PC-9 (cell line): ENCODE measurements at regions not wholly inside any gene's neighbourhood (a gene's known extent, or its start where the extent isn't known, plus 50 kb on each side); places are given as distances from the start of the nearest gene placed in this dataset.

ENCODE experiments used
- CTCF ChIP-seq: fragments of 200-600 bp; sonication (generic); conservative IDR thresholded peaks from 2 replicates; pipeline ENCODE4 v1.6.1; 2017; ENCODE audit warnings: mixed run types, antibody characterized with exemption, mild to moderate bottlenecking, moderate library complexity
- EZH2 ChIP-seq: fragments of 200-600 bp; sonication (generic); IDR thresholded peaks from 2 replicates; pipeline ENCODE4 v1.8.0; 2017; ENCODE audit warnings: antibody characterized with exemption, low read depth

- no peak for TF ChIP-seq CTCF
- no peak for TF ChIP-seq EZH2
Measured at GRCh38 chr10:25076506-25077177, 60.2 kb downstream of the THNSL1 start.
